RWPE1 (cell line): ENCODE measurements at regions not wholly inside any gene's neighbourhood (a gene's known extent, or its start where the extent isn't known, plus 50 kb on each side); places are given as distances from the start of the nearest gene placed in this dataset.

Source experiments
- CTCF ChIA-PET: fragments of 350-600 bp; sonication (Branson Sonifier 250); formaldehyde crosslinking; extraction: SDS; loops from one replicate; lab custom pipeline; 2021; lab: Yijun Ruan, JAX
- POLR2A ChIA-PET: fragments of 400-600 bp; formaldehyde crosslinking; extraction: SDS; loops from one replicate; lab custom pipeline; 2020; ENCODE audit warnings: antibody characterized with exemption; ENCODE audit not compliant: low non-redundant PET; lab: Yijun Ruan, JAX
- DNase-seq: peaks from one replicate; pipeline ENCODE4 v3.0.0; 2012; ENCODE audit warnings: low spot score
- H3K27ac ChIP-seq: fragments of 450-650 bp; 2 replicates; pipeline ENCODE4 v1.5.1; 2017
- CTCF ChIP-seq: fragments of 450-650 bp; conservative IDR thresholded peaks from 2 replicates; pipeline ENCODE4 v1.5.1; 2017; ENCODE audit warnings: low read depth, mild to moderate bottlenecking

DNA sequence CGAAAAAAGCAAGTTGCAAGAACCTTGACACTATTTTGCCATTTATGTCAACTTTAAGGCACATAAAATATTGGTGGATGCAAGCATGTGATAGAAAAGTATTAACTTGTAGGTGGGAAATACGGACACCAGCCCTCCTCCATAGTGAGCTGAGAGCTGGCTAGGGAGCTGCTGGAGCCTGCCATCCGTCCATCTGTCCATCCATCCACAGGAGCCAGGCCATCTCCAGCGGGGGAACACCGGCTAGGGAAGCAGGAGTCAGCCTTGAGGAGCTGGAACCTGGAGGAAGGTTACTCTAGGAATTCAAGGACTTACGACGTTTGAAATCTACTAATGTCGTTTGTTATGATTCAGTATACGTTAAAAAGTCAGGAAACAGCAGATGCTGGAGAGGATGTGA is 120.7 kb upstream of the C14orf180 start:
- POLR2A ChIA-PET, result interaction anchor here (0.6 kb wide), 1 partner anchor 193 kb away, joined by 4 read pairs; no protein-coding TSS in a partner anchor
- TF ChIP-seq CTCF, result no peak
- DNase-seq, result no peak
- CTCF ChIA-PET, result no interaction called here
- no peak overlapping the region for H3K27ac ChIP-seq

- H3K27ac ChIP-seq, result no peak overlapping the region
- DNase-seq, result no peak
- ChIA-PET CTCF (interaction anchor here (0.6 kb wide), 1 partner anchor 127 kb away, joined by 3 read pairs; no protein-coding TSS in a partner anchor), POLR2A (interaction anchor here (0.6 kb wide), 1 partner anchor 17 kb away, joined by 3 read pairs; no protein-coding TSS in a partner anchor)
- no peak for TF ChIP-seq CTCF
Measured at GRCh38 chr14:104460791-104461651, 118.5 kb upstream of the C14orf180 start.

DNA sequence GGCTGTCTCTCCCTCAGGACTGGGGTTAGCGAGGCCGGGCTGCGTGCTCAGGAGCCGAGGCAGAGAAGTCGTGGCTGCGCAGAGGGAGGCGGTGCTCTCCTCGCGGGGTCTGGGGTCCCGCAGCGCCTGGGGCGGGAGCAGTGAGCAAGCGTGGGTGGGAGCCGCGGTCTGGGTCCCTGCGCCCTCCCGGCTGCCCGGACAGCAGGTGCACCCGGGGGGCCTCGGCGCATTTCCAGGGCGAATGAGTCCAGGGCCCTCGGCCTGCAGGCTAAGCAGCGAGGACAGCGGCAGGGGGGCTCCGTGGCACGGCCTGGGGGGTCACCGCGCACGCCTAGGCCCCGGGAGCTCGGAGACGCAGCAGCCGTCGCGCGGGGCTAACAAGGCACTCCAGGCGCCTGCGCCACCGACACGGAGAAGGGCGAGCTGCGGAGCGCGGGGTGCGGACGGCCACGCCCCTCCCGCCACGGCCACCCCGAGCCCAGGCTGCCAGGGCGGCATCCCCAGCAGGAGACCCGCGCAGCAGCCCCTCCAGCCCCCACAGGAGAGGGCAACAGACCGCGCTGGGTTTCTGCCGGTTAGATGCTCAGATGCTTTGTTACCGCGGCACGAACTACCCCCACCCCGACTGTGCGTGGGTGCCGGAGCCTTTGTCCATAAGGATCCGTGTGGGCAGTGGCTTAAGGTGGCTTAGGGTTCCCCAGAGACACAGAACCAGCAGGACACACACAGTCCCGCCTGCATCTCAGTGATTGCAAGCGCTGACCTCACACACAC is 117.7 kb upstream of the C14orf180 start:
- H3K27ac ChIP-seq, result no peak overlapping the region
- TF ChIP-seq CTCF, result no peak
- CTCF ChIA-PET, result no interaction called here
- POLR2A ChIA-PET, result no interaction called here
- no peak for DNase-seq

GRCh38 chr14:104462651-104463630 is 116.6 kb upstream of the C14orf180 start:
- ChIA-PET CTCF (interaction anchor here (0.6 kb wide), 1 partner anchor 101 kb away, joined by 6 read pairs; no protein-coding TSS in a partner anchor), POLR2A (no interaction called here)
- no peak for DNase-seq

GRCh38 chr14:104464907-104465306 is 114.7 kb upstream of the C14orf180 start:
- POLR2A ChIA-PET, result no interaction called here
- no peak for DNase-seq
- CTCF ChIA-PET, result no interaction called here
- H3K27ac ChIP-seq, result no peak overlapping the region
- no peak for TF ChIP-seq CTCF

More at GRCh38 chr14:104462651-104463630, 116.6 kb upstream of the C14orf180 start:
- no peak for TF ChIP-seq CTCF
- no peak overlapping the region for H3K27ac ChIP-seq
